OCI-LY7 (cell line): ENCODE measurements at regions not wholly inside any gene's neighbourhood (a gene's known extent, or its start where the extent isn't known, plus 50 kb on each side); places are given as distances from the start of the nearest gene placed in this dataset.

Experiments
- EZH2phosphoT487 ChIP-seq: fragments of 200-600 bp; sonication (generic); IDR thresholded peaks from 2 replicates; pipeline ENCODE4 v1.6.1; 2018; ENCODE audit warnings: low read depth, borderline replicate concordance, mild to moderate bottlenecking, mixed run types, antibody characterized with exemption, low read length, moderate library complexity, mixed read lengths
- TF ChIP-seq, protein P1 (sequence below): fragments of 200-600 bp; sonication (generic); conservative IDR thresholded peaks from 2 replicates; pipeline ENCODE4 v1.5.1; 2014; ENCODE audit warnings: mild to moderate bottlenecking, antibody characterized with exemption, low read length, moderate library complexity, mixed read lengths

GRCh38 chr13:107778094-107778493 lies 437.2 kb downstream of the LIG4 start:
- TF ChIP-seq, protein P1, sequence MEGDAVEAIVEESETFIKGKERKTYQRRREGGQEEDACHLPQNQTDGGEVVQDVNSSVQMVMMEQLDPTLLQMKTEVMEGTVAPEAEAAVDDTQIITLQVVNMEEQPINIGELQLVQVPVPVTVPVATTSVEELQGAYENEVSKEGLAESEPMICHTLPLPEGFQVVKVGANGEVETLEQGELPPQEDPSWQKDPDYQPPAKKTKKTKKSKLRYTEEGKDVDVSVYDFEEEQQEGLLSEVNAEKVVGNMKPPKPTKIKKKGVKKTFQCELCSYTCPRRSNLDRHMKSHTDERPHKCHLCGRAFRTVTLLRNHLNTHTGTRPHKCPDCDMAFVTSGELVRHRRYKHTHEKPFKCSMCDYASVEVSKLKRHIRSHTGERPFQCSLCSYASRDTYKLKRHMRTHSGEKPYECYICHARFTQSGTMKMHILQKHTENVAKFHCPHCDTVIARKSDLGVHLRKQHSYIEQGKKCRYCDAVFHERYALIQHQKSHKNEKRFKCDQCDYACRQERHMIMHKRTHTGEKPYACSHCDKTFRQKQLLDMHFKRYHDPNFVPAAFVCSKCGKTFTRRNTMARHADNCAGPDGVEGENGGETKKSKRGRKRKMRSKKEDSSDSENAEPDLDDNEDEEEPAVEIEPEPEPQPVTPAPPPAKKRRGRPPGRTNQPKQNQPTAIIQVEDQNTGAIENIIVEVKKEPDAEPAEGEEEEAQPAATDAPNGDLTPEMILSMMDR, result no peak
- no peak for TF ChIP-seq EZH2phosphoT487
